ENCODE measurements at regions not wholly inside any gene's neighbourhood (a gene's known extent, or its start where the extent isn't known, plus 50 kb on each side); places are given as distances from the start of the nearest gene placed in this dataset. TPM values are rescaled to one million over a fixed set of nuclear protein-coding genes. Genes with fewer than 3 reads are reported as not detected.

- Histone ChIP-seq H3K36me3 (replicated peaks; ENCODE audit: insufficient read depth, low read depth) (no peaks in the 10 kb centered on the region), H3K9me2 (replicated peaks; ENCODE audit: insufficient read depth) (no peaks in the 10 kb centered on the region), H3K27ac (no peak overlapping the region), H4K20me1 (ENCODE audit: insufficient read depth, poor library complexity, severe bottlenecking) (no peaks in the 10 kb centered on the region), H3K9me3 (ENCODE audit: low read depth) (no peaks in the 10 kb centered on the region), H3K4me2 (no peak overlapping the region), H3K4me1 (ENCODE audit: insufficient read depth) (no peaks in the 10 kb centered on the region), H3K27me3 (no peaks in the 10 kb centered on the region), H3K4me3 (no peak overlapping the region), H2AFZ (no peak overlapping the region), H3K79me2 (no peaks in the 10 kb centered on the region)
- DNase-seq (ENCODE audit: low spot score) = no peak
- 91% methylated on average over 5 of the region's 5 CpGs for WGBS (ENCODE audit: low lambda C conversion rate, missing lambda C conversion rate)
- TF ChIP-seq CTCF (IDR thresholded peaks at IDR 0.05; ENCODE audit: poor library complexity) (no peak), EZH2 (IDR thresholded peaks at IDR 0.05; ENCODE audit: borderline replicate concordance) (no peak), EZH2phosphoT487 (IDR thresholded peaks at IDR 0.05; ENCODE audit: low read depth, severe bottlenecking, unreplicated experiment) (no peak)
Observed at GRCh38 chr5:174668349-174668748, 56.0 kb upstream of the MSX2 start.

Small RNA genes in the stretch of these regions (small RNA-seq; reads per million reads assigned to genes)
- gene HIGD1AP3 (not detected), gene SUMO2P6 (not detected)
